NCI-H1930 (cell line): ENCODE measurements at regions not wholly inside any gene's neighbourhood (a gene's known extent, or its start where the extent isn't known, plus 50 kb on each side); places are given as distances from the start of the nearest gene placed in this dataset.

ENCODE experiments used
- DNase-seq, 2 experiments: peaks; one replicate each; lab custom pipeline; 2025; lab: John Stamatoyannopoulos, UW

DNA sequence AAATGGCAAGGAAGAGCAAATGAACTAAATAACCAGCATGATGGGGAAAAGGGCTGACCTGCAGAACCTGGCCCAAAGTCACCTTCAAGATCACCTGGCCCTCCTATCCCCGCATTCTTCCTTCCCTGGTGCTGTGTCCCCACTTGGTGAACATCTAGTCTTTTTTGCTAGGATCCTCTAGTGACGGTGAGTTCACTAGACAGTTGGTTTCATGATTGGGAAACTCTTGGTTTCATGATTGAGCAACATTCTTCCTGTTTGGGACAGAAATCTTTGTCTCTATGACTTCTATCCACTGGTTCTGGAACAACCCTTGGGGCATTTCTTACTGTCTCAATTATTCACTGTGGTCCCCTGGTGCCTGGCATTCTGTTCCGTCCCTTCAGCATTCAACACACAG, 50.2 kb upstream of the DAB2IP start:
- DNase-seq = no peak
